RPMI7951 (cell line): ENCODE measurements at regions not wholly inside any gene's neighbourhood (a gene's known extent, or its start where the extent isn't known, plus 50 kb on each side); places are given as distances from the start of the nearest gene placed in this dataset.

Source experiments
- DNase-seq: peaks from one replicate; pipeline ENCODE4 v3.0.0-alpha.2; 2012; ENCODE audit warnings: low read depth

GRCh38 chr5:74288448-74289108 lies 351.9 kb downstream of the ENC1 start:
- DNase-seq: no peak

GRCh38 chr5:74288038-74288437 lies 352.5 kb downstream of the ENC1 start:
- DNase-seq: no peak

- DNase-seq: no peak
These were observed 353.5 kb downstream of the ENC1 start for GRCh38 chr5:74286734-74287695.

GRCh38 chr5:74285675-74286280 lies 354.8 kb downstream of the ENC1 start:
- DNase-seq: no peak

- no peak for DNase-seq
These were observed 358.0 kb downstream of the ENC1 start for GRCh38 chr5:74282490-74282889.

- DNase-seq: peak; percentile 34
These were observed 359.4 kb downstream of the ENC1 start for GRCh38 chr5:74281166-74281565.

- DNase-seq: no peak
These were observed 360.2 kb downstream of the ENC1 start for GRCh38 chr5:74280306-74280705.

GRCh38 chr5:74279244-74279643 lies 361.3 kb downstream of the ENC1 start:
- DNase-seq: no peak

- no peak for DNase-seq
These were observed 363.1 kb downstream of the ENC1 start for GRCh38 chr5:74277418-74277817.

GRCh38 chr5:74275171-74275992 lies 365.1 kb downstream of the ENC1 start:
- DNase-seq: peak; percentile 30

GRCh38 chr5:74274326-74274725 lies 366.2 kb downstream of the ENC1 start:
- no peak for DNase-seq

- DNase-seq: no peak
These were observed 367.6 kb downstream of the ENC1 start for GRCh38 chr5:74272831-74273451.

GRCh38 chr5:74272024-74272775 lies 368.3 kb downstream of the ENC1 start:
- DNase-seq: peak; percentile 79

GRCh38 chr5:74268297-74268696 lies 372.2 kb downstream of the ENC1 start:
- DNase-seq: no peak

GRCh38 chr5:74266836-74267235 lies 373.7 kb downstream of the ENC1 start:
- DNase-seq: no peak

GRCh38 chr5:74266132-74266531 lies 374.4 kb downstream of the ENC1 start:
- no peak for DNase-seq

GRCh38 chr5:74262544-74263207 lies 377.9 kb downstream of the ENC1 start:
- DNase-seq: no peak

GRCh38 chr5:74261866-74262265 lies 378.7 kb downstream of the ENC1 start:
- no peak for DNase-seq

GRCh38 chr5:74261421-74261820 lies 379.1 kb downstream of the ENC1 start:
- DNase-seq: no peak

- DNase-seq: no peak
These were observed 381.0 kb downstream of the ENC1 start for GRCh38 chr5:74259572-74259971.
